Hippocampal formation (tissue), 2 donors: ENCODE measurements at regions not wholly inside any gene's neighbourhood (a gene's known extent, or its start where the extent isn't known, plus 50 kb on each side); places are given as distances from the start of the nearest gene placed in this dataset.

Experiments used
- DNase-seq, 2 donors: peaks; one replicate each; lab custom pipeline; 2025; lab: John Stamatoyannopoulos, UW

DNA sequence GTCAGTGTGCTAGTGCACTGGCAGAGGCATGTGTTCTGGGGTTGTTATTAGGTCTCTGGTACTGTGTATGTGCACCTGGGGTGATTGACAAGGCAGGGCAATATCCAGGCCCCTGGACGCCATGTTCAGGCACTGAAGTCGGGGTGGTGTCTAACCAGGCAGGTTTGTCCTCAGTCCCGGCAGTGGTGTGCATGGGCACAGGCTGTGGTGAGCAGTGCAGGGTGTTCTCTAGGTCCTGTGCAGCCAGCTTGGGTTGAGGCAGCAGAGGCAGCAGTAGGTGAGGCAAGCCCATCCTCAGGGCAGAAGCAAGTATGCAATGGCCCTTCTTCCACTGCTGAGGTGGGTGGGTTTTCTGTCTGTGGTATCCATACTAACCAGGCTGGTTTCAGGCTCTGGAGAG is 252.3 kb upstream of the LRRC7 start:
- no peak for DNase-seq

DNA sequence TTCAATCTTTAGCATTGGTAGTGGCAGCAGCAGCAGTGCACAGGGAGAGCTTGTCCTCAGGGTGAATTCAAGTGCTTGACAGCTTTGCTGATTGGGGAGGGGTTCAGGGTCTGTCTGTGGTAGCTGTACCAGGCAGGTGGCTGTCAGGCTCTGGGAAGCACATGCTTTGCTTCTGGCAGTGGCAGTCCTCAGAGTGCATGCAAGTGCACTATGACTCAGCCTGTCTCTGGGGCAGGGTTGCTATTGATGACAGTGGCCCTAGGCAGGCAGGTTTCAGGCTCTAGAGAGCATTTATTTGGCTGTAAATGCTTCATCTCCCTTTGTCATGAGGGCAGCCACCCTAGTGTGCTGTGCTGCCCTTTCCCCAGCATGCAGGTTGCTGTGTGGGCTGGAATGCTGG is 251.9 kb upstream of the LRRC7 start:
- DNase-seq, result no peak

DNA sequence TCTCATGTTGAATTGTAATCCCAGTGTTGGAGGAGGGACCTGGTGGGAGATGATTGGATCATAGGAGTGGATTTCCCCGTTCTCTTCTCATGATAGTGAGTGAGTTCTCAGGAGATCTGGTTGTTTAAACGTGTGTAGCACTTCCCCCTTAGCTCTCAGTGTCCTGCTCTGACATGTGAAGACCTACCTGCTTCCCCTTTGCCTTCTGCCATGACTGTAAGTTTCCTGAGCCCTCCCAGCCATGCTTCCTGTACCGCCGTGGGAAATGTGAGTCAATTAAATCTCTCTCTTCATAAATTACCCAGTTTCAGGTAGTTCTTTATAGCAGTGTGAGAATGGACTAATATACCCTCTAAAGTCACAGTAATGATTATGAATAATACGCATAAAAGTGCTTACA is 248.4 kb upstream of the LRRC7 start:
- DNase-seq, result no peak

DNA sequence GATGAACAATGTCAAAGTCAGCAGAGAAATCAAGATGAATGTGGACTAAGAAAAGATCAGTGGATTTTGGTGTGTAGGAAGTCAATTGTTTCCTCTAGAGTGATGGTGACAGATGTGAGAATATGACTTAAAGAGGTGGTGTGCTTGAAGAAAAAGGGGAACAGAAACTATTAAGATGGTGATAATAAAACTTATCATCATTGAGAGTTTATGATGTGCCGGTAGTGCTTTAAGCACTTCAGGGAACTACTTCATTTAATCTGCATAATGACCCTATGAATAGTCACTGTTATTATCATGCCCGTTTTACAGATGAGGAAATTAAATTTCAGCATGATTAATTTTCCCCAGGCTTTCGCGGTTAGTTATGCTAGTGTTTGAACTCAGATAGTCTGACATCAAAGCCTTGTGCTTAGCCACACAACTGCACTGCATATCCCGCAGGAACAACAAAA is 246.9 kb upstream of the LRRC7 start:
- DNase-seq, result no peak

DNA sequence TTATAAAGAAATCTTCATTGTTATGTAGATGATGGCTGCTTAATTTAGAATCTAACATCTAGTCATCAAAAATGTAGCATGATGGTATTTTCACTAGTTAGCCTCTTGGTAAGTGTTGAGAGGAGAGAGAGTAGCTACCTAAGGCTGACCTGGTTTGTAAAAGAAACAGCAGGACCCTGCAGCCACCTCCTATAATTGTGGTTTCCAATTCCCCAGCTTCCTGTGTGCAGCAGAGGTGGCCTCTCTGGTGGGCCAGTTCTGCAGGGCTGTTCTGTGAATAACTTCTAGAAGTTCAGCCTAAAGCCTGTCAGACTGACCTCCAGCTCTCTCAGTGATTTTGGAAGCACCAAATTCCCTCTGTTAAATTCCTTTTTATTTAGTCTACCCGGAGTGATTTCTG is 246.4 kb upstream of the LRRC7 start:
- DNase-seq, result no peak

DNA sequence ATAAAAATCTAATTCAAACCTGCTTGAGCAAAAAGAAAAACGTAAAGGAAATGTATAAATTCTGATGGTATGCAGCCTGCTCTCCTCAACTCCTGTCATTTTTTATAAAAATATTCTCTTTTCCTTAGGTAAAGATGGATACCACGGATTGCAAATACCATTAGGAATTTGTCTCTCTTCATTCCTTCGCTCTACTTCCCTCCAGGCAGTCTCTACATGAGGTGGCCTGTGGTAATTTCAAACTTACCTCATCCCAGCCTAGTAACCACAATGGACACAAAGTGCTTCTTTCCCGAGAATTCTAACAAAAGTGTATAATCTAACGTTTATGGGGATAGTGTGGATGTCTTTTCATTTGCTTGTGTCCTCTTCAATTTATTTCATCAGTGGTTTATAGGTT is 239.5 kb upstream of the LRRC7 start:
- DNase-seq, result no peak

DNA sequence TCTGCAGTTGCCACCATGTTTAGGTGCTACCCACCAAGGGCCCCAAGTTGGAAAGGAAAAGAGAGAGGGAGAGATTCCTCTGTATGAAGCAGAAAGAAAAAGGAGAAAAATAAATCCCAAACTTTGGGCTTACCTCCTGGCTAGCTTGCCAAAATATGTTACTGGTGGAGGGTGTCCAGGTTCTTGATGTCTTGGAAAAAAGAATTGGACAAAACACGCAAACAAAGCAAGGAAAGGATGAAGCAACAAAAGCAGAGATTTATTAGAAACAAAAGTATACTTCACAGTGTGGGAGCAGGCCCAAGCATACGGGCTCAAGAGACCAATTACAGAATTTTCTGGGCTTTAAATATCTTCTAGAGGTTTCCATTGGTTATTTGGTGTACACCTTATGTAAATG is 204.5 kb upstream of the LRRC7 start:
- no peak for DNase-seq

DNA sequence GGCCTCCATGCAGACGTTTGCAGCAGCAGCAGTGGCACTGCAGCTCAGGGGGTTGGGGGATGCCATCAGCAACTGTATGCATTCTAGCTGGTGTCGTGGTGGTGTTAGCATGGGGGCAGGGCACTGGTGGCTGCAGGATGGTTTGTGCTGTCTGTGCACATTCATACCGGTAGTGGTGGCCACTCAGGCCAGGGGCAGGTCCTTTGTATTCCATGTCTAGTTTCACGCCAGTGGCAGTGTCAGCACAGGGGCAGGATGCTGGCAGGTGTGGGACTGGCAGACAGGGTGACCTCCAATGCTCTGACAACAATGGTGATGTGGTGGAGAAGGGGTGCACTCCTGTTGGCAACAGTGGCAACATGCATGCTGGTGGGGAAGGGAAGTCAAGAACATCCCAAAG is 194.2 kb upstream of the LRRC7 start:
- DNase-seq, result no peak

DNA sequence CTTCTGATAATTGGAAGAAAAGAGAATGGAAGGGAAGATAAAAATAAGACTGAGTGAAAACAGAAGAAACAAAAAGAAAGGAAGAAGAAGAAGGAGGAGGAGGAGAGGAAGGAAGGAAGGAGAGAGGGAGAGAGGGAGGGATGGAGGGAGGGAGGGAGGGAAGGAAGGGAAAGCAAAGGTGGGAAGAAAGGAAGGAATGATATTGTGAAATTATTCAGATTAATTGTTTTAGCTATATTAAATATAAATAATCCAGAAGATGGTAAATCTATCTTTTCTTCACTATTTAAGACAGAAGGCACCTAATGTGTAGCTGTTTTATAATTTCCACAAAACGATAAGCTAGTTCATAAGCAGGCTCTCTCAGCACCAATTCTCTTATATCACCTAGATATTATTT is 191.3 kb upstream of the LRRC7 start:
- DNase-seq, result no peak

DNA sequence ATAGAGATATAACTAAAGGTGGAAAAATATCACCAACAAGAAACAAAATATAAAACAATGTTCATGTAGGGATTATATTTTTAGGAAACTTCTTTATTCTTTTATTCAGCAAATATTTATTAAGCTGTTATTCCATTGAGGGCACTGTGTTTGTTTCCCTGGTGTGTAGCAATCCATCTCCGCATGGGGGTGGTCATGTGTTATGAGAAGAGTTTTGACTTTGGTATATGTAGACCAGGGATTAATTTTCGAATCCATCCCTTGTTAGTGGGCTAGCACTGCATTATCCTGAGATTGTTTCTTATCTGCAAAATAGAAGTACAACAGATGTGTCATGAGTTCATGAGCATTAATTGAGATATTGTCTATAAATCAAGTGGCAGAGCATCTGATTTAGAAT is 190.2 kb upstream of the LRRC7 start:
- no peak for DNase-seq

DNA sequence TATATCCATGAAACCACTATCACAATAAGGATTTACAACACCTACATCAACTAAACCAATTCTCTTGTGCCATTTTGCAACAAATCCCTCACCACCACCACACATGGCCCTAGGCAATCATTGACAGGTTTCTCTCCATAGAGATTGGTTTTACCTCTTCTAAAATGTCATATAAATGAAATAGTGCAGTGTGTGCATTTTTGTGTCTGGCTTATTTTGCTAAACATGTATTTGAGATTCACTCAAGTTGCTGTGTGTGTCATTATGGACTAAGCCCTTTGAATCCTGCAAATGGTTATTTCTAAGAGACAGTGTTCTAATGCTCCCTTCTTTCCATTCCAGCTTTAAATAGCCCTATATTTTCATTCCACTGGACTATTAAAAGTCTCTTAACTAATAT is 179.7 kb upstream of the LRRC7 start:
- no peak for DNase-seq

DNA sequence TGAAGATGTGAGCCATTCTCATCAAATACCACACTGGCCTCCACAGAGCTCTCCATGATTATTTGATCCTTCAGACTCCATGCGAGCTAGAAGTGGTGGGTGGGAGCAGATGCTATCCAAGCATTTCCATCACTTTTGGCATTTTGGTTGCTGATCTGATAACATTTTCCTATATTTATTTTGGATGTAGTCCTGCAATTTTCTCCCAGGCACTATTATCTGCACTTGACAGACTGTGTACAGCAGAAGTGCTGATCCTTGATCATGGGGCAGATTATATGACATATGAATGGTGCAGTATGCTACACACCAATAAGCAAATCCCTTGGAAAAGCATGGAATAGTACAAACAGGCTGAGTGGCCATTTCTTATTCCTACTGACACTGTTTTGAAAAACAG is 167.6 kb upstream of the LRRC7 start:
- DNase-seq, result no peak

DNA sequence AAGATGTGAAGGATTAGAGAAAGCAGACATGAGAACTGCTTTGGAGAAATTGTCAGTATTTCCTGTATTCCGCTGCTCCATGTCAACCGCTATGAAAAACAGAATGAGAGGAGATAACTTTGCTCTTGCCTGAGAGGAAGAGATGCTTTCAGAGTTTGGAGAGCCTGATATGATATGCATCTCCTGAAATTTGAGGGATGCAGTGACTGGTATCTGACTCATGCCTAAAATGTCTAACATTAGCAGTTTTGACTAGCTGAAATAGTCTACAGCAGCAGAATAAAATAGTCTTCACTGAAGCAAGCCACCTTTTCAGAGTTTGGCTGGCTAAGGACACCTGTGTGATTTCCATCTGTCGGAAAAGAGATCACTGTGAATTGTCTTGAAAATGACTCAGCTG is 165.8 kb upstream of the LRRC7 start:
- no peak for DNase-seq

DNA sequence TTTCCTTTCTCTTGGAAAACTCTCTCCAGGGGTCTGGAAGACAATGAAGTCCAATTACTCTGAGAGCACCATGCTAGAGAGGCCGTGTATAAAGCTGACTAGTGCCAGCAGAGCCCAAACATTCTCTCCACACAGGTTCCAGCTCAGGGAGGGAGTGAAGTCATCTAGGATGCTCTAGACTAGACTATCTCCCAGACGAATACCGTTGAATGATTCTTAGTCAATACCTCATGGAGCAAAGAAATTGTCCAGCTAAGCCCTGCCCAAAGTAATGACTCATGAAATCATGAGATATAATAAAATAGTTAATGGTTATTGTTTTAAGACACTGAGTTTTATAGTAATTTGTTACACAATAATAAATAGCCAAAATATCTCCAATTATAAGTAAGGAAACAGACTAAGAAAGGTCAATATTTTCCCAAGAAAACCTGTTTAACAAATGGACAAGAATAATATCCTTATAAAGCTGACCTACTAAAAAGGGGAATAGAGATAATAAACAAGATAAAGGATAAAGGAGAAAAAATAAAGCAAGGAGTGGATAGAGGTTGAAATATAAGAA is 163.9 kb upstream of the LRRC7 start:
- no peak for DNase-seq

DNA sequence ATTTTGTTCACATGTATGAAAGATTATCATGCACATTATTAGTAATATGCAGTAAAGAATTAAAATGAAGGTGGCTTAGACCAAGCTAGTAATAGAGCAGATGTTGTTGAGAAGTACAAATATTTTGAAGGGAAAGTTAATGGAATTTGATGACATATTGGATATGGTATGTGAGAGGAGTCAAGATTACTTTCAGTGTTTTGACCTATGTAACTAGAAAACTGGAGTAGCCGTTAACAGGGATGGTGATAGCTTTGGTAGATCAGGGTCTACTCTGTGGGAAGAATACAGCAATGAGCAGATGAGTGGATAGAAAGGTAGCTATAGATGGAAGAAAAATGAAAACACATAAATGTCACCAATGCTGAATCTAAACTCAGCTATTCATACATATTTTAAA is 163.2 kb upstream of the LRRC7 start:
- no peak for DNase-seq

DNA sequence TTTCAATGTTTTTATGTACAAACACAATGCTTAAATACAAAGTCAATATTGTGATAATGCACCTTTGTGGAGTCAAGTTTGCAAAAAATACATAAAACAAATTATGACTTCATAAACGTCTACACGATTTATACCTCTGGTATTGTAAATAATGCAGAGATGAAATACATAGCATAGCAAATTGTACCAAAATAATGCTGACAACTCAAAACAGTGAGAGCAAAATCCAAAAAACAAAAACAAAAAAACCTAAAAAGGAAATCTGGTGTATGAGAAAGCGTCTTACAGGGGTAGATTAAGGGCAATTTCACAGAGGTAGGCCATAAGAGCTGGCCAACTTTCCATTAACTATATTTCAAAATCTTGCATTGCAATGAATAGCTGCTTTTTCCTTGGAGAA is 161.5 kb upstream of the LRRC7 start:
- no peak for DNase-seq

DNA sequence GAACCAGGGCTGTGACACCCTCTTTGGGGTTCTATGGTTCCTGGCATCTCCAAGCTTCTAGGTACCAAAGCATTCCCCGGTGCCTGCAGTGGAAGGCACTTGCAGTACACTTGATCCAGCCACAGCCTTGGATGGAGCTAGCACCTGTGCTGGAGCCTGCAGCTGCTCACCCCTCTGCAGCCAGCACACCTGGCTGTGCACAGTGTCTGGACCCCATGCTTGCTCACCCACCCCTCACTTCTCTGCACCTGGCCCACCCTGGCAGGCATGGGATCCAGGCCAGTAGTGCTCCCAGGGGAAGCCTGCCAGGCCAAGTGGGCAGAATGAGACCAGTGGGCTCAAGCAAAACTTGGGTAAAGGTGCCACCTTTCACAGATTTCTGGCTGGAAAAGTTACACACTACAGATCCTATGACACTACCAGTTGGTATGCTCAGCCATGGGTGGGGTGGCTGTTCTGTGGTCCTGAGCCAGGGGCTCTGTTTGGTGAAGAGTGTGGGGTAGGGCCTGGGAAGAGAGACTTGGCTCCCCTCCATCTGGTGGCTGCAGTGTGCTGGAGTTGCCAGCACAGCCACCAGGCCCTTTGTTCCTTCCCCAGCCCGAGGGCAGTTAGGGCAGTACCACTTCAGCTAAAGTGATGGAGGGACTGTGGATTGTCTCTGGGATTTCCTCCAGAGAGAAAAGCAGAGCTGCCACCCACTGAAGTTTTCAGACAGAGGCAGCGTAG is 157.8 kb upstream of the LRRC7 start:
- DNase-seq, result no peak

DNA sequence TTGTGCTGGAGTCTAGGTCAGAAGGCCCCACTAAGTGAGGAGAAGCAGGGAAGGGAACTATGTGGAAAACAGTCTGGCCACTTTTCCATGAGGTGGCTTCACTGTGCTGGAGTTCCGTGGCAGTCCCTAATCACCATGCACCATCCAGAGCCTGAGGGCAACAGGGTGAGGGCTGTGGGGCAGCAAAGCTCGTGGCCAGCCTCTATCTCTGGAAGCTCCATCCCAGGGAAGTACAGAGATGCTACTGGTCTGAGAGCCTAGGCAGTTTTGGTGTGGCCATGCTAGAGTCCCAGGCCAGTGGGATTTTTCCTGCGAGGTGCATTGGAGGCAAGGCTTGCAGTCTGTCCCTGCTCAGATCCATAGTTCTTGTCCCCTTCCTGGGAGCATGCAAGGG is 157.3 kb upstream of the LRRC7 start:
- no peak for DNase-seq

DNA sequence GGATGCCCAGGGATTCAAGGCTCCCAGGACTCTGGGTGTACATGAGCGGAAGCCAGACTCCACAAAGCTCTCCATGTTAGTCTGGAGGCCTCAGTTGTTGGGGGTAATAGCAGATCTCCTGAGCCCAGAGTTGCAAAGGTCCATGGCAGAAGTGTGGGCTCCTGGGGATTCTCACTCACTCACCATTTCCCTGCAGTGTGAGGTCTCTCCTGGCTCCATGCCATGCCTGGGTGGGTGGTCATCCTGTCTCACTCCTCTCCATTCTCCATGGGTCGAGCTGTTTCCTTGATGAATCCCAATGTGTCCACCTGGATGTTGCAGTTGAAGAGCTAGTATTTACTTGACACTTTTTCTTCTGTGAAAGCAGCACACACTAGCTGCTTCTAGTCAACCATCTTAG is 156.8 kb upstream of the LRRC7 start:
- DNase-seq, result no peak

DNA sequence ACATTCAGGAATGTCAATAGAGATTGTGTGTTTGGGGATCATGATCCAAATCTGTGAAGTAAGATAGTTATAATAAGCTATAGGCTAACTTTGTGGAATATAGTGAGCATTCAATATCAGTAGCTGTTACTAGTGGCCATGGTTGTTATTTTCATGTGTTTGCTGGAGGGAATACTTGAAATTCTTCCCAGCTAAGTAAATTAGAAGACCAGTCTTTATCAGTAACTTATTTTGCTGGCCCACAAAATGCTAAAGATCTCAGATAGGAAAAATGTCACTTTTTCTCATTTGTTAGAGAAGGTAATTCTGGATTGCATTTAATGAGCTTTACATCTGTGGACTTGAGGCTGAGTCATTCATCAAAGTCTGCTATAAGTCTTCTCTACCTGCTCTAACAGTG is 156.1 kb upstream of the LRRC7 start:
- DNase-seq, result no peak

DNA sequence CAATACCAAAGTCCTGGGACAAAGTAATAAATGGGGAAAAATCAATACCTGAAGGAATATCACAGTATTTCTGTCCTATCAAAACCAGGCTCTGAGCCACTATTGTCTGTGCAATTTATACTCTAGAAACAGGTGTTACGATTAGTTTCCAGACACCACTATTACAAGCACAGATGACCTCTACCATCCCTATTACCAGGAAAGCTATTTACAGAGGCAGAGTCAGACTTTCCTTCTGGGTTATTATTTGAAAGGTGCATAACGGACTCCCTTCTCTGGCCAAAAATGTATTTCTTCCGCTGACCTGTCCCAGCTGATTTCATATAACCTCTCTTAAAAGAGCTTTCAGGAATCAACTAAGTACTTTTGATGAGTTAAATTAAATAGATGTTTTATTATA is 154.6 kb upstream of the LRRC7 start:
- DNase-seq, result no peak

DNA sequence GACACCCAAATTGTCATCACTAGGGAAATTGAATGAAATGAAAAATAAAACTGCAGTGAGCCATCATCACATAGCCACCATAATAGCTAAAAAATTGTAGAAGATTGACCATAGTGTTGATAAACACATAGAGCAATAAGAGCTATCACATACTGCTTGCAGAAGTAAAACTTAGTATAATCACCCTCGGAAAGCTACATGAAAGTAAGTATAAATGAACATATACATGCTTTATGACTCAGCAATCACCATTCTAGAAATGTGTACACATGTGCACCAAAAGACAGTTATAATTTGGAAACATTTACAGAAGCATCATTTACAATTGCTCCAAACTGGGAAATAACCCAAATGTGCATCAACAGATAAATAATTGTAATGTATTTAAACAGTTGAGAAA is 153.1 kb upstream of the LRRC7 start:
- DNase-seq, result no peak

DNA sequence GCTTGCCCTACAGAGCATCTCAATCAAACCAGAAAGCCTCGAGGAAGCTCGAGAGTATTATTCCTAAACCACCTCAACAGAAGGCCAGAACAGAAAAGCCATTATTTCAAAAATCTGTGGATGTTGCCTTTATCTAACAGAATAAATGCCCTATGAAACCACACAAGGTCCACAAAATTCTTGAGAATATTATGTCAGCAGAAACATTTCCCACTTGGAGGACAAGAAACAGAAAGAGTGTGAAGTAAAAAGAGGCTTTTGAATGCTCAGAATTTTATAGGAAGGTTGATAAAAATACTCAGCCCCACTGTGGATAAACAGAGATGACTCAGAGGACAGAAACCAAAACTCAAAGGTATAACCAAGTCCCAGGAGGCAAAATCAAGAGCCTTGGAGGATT is 146.4 kb upstream of the LRRC7 start:
- no peak for DNase-seq

DNA sequence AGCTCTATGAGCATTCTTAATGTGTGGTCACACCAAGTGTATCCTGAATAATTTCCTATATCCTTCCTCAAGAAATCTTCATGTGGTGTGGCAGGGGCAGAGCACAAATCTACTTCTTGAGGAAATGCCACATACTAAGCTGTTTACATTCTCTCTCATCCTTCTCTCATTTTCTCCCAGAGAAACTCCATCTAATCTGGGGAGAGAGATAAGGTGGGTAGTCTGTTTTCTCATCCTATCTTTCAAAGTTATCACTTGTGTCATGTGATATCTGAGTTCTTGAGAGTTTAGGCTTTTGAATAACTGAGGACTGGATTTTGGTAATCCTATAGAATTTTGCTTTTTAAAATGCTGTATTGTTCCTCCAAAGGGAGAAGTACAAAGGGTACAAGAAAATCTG is 141.9 kb upstream of the LRRC7 start:
- no peak for DNase-seq
